ENCODE measurements at regions not wholly inside any gene's neighbourhood (a gene's known extent, or its start where the extent isn't known, plus 50 kb on each side); places are given as distances from the start of the nearest gene placed in this dataset.

DNA sequence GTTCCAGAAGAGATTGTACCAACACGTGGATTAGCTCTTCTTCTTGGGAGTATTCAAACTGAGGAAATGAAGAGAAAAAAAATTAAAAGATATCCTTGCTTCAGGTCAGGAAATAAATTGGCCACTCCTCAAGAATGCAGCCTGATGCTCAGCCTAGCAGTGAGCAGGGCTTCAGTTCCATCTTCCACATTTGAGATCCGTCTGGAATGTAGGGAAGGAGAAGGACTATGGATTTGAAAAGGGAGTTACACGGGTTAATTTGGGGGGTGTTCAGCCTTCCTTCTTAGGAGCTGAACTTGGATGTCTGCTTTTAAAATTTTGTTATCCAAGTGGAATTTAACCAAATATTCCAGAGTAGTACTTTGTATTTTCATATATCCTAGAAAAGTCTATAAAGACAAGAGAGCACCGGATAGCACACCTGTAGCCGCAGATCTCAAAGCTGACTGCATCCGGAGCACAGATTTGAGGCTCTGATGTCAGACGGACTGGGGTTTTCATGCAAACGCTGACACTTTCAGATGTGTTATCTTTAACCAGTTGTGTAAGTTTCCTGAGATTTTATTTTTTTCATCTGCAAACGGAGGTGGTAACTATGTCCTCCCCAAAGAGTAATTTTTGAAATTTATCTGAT, 99.3 kb downstream of the COPS8 start:
- in situ Hi-C loops (cut with MboI; ENCODE audit: low pct_unique_long_range_greater_than_20kb, low sequenced_read_pairs, unreplicated experiment), result no loop called here
- DNase-seq (ENCODE audit: low spot score), result no peak
- TF ChIP-seq, protein P1, sequence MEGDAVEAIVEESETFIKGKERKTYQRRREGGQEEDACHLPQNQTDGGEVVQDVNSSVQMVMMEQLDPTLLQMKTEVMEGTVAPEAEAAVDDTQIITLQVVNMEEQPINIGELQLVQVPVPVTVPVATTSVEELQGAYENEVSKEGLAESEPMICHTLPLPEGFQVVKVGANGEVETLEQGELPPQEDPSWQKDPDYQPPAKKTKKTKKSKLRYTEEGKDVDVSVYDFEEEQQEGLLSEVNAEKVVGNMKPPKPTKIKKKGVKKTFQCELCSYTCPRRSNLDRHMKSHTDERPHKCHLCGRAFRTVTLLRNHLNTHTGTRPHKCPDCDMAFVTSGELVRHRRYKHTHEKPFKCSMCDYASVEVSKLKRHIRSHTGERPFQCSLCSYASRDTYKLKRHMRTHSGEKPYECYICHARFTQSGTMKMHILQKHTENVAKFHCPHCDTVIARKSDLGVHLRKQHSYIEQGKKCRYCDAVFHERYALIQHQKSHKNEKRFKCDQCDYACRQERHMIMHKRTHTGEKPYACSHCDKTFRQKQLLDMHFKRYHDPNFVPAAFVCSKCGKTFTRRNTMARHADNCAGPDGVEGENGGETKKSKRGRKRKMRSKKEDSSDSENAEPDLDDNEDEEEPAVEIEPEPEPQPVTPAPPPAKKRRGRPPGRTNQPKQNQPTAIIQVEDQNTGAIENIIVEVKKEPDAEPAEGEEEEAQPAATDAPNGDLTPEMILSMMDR (IDR thresholded peaks at IDR 0.05; ENCODE audit: extremely low read depth, insufficient read depth, missing control alignments), result no peak

DNA sequence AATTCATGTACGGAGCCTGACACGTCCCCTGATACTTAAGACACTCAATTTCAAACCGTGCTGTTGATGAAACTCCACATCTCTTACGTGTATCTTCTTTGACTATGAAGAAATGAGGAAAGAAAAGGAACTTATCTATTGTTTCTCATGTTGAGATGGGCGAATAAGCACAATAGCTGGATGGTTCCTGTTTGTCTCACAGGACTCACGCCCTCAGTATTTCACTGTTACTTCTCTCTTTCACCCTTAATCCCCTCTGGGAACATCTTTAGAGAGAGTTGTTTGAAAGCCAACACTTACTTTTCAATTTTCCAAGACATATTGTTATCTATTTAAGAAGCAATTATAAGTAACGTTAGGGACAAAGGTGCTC, 99.8 kb downstream of the COPS8 start:
- DNase-seq (ENCODE audit: low spot score), result no peak
- TF ChIP-seq, protein P1 (IDR thresholded peaks at IDR 0.05; ENCODE audit: extremely low read depth, insufficient read depth, missing control alignments), result no peak

DNA sequence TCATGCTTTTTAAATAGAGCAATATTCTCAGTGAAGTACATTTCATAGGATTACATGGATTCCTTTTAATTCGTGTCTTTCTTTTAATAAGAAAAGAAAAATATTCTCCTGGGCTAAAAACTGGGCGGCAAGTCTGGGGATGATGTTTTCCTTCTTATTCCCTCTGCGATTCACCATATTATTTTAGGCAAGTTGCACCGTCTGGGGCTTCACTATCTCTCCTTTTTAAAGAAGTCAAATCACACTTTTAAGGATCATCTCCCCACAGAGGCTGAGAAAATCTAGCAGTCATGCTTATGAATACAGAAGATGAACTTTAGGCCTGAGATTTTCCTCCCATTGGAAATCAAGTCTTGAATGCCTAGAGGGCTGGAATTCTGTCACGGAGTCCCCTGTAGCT, 104.1 kb downstream of the COPS8 start:
- TF ChIP-seq, protein P1 (IDR thresholded peaks at IDR 0.05; ENCODE audit: extremely low read depth, insufficient read depth, missing control alignments), result no peak
- in situ Hi-C loops (cut with MboI; ENCODE audit: low pct_unique_long_range_greater_than_20kb, low sequenced_read_pairs, unreplicated experiment), result no loop called here
- DNase-seq (ENCODE audit: low spot score), result no peak

More for the DNA sequence above, 99.8 kb downstream of the COPS8 start:
- in situ Hi-C loops (cut with MboI; ENCODE audit: low pct_unique_long_range_greater_than_20kb, low sequenced_read_pairs, unreplicated experiment), result no loop called here

DNA sequence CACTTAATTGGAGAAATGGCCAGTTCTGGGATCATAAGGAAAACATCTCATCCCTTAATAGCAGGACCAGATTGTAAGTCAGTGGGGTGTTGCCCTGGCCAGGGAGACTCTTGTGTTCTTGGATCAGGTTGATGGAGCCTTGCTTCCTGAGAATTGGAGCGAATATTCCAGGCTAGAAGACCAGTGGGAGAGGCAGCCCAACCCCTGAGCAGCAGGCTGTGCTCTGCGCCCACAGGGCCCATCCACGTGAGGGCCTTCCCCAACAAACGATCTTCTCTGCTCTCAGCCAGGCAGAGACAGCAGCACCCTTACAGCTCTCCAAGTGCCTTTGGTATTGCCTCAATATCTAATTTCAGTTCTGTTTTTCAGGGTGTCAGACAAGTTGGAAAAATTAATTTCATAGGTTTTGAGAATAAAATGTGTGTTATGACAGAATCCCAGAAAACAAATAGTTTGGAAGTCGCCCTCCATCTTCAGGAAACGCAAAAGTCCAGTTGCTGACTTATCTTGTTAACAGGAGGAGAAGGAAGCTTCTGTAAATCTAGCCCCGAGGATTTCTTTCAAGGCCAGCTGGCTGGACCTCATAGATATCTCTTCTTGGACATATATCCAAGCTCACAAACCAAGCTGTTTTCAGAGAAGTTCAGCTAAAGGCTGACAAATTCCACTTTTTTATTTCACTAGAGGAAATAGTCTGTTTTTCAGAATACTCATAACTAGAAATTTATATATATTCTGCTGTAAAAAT, 105.5 kb downstream of the COPS8 start:
- TF ChIP-seq, protein P1 (IDR thresholded peaks at IDR 0.05; ENCODE audit: extremely low read depth, insufficient read depth, missing control alignments), result no peak
- in situ Hi-C loops (cut with MboI; ENCODE audit: low pct_unique_long_range_greater_than_20kb, low sequenced_read_pairs, unreplicated experiment), result no loop called here
- no peak for DNase-seq (ENCODE audit: low spot score)

DNA sequence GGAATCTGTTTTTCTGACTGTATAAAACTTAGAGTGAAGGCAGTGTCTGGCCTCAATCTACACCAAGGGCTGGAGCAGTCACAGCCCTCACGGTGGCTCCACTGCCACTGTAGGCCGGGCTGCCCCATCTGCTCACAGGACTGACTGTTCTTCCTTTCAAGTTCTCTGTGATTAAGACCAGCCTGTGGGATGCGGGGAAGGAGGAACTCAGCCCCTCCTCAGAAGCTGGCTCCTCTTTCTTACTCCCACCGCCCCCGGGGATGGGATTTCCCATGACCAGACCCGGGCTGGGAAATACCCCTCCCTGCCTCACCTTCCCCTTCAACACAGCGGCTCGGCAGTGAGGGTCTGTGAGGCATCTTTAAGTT, 106.0 kb downstream of the COPS8 start:
- DNase-seq (ENCODE audit: low spot score), result no peak
- TF ChIP-seq, protein P1 (IDR thresholded peaks at IDR 0.05; ENCODE audit: extremely low read depth, insufficient read depth, missing control alignments), result no peak
- in situ Hi-C loops (cut with MboI; ENCODE audit: low pct_unique_long_range_greater_than_20kb, low sequenced_read_pairs, unreplicated experiment), result no loop called here

DNA sequence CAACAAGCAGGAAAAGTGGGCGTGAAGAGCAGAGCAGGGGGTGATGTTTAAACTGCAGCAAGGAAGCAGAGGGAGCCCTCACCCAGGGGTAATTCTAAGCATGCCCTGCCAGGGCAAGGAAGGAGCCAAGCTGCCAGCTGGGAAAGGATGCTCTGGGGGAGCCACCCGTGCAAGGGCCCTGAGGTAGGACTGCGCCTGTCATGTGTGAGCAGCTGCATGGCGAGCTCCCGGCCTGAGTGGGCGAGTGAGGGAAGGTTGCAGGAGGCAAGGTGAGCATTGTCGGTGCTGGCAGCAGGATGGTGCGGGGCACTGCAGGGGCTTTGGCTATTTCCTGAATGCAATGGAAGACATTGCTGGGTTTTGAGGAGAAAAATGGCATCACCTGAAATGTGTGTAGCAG, 107.2 kb downstream of the COPS8 start:
- in situ Hi-C loops (cut with MboI; ENCODE audit: low pct_unique_long_range_greater_than_20kb, low sequenced_read_pairs, unreplicated experiment), result no loop called here

More for the DNA sequence above, 107.2 kb downstream of the COPS8 start:
- TF ChIP-seq, protein P1 (IDR thresholded peaks at IDR 0.05; ENCODE audit: extremely low read depth, insufficient read depth, missing control alignments), result no peak
- no peak for DNase-seq (ENCODE audit: low spot score)

Measured in GM13977 (cell line).